Hepatocyte (in vitro differentiated cells): ENCODE measurements at regions not wholly inside any gene's neighbourhood (a gene's known extent, or its start where the extent isn't known, plus 50 kb on each side); places are given as distances from the start of the nearest gene placed in this dataset.

Source experiments
- DNase-seq: peaks from one replicate; pipeline ENCODE4 v3.0.0-alpha.2; 2016; ENCODE audit warnings: low spot score
- H2AFZ ChIP-seq: fragments of 200-600 bp; sonication (generic); 2 replicates; pipeline ENCODE4 v1.6.0; 2016; ENCODE audit warnings: antibody characterized with exemption, mild to moderate bottlenecking
- H3K27ac ChIP-seq: fragments of 200-600 bp; sonication (generic); 2 replicates; pipeline ENCODE4 v1.5.1; 2016; ENCODE audit warnings: mild to moderate bottlenecking
- H3K27me3 ChIP-seq: fragments of 200-600 bp; sonication (generic); 2 replicates; pipeline ENCODE4 v1.6.1; 2016
- H3K36me3 ChIP-seq: fragments of 200-600 bp; sonication (generic); replicated peaks from 2 replicates; pipeline ENCODE4 v1.5.1; 2016; ENCODE audit warnings: low read depth; ENCODE audit not compliant: insufficient read depth
- H3K4me1 ChIP-seq: fragments of 200-600 bp; sonication (generic); 2 replicates; pipeline ENCODE4 v1.5.1; 2016; ENCODE audit warnings: mild to moderate bottlenecking, moderate library complexity; ENCODE audit not compliant: insufficient read depth
- H3K4me2 ChIP-seq: fragments of 200-600 bp; sonication (generic); 2 replicates; pipeline ENCODE4 v1.6.0; 2016
- H3K4me3 ChIP-seq: fragments of 200-600 bp; sonication (generic); 2 replicates; pipeline ENCODE4 v1.5.1; 2016; ENCODE audit warnings: mild to moderate bottlenecking
- H3K79me2 ChIP-seq: fragments of 200-600 bp; sonication (generic); 2 replicates; pipeline ENCODE4 v1.6.0; 2017; ENCODE audit warnings: mild to moderate bottlenecking
- H3K9me2 ChIP-seq: fragments of 200-600 bp; sonication (generic); replicated peaks from 2 replicates; pipeline ENCODE4 v1.6.0; 2017; ENCODE audit warnings: mild to moderate bottlenecking; ENCODE audit not compliant: insufficient read depth
- H3K9me3 ChIP-seq: fragments of 200-600 bp; sonication (generic); 2 replicates; pipeline ENCODE4 v1.5.1; 2016; ENCODE audit warnings: low read depth, mild to moderate bottlenecking
- H4K20me1 ChIP-seq: fragments of 200-600 bp; sonication (generic); 2 replicates; pipeline ENCODE4 v1.6.0; 2016; ENCODE audit warnings: mild to moderate bottlenecking; ENCODE audit not compliant: insufficient read depth, poor library complexity, severe bottlenecking
- CTCF ChIP-seq: fragments of 200-600 bp; sonication (generic); IDR thresholded peaks from 2 replicates; pipeline ENCODE4 v1.5.1; 2016; ENCODE audit warnings: antibody characterized with exemption, mild to moderate bottlenecking; ENCODE audit not compliant: poor library complexity
- EZH2 ChIP-seq: fragments of 200-600 bp; sonication (generic); IDR thresholded peaks from 2 replicates; pipeline ENCODE4 v1.6.1; 2016; ENCODE audit warnings: antibody characterized with exemption, mild to moderate bottlenecking, borderline replicate concordance
- EZH2phosphoT487 ChIP-seq: fragments of 200-600 bp; sonication (generic); IDR thresholded peaks from one replicate; pipeline ENCODE4 v1.6.1; 2018; ENCODE audit warnings: antibody characterized with exemption, mild to moderate bottlenecking, low read depth, moderate library complexity; ENCODE audit not compliant: unreplicated experiment, severe bottlenecking
- WGBS: methylation state at CpG from one replicate; pipeline ENCODE4 v1.1.6; 2016; ENCODE audit warnings: low lambda C conversion rate; ENCODE audit errors: missing lambda C conversion rate; 5-methylcytosine and 5-hydroxymethylcytosine counted together

DNA sequence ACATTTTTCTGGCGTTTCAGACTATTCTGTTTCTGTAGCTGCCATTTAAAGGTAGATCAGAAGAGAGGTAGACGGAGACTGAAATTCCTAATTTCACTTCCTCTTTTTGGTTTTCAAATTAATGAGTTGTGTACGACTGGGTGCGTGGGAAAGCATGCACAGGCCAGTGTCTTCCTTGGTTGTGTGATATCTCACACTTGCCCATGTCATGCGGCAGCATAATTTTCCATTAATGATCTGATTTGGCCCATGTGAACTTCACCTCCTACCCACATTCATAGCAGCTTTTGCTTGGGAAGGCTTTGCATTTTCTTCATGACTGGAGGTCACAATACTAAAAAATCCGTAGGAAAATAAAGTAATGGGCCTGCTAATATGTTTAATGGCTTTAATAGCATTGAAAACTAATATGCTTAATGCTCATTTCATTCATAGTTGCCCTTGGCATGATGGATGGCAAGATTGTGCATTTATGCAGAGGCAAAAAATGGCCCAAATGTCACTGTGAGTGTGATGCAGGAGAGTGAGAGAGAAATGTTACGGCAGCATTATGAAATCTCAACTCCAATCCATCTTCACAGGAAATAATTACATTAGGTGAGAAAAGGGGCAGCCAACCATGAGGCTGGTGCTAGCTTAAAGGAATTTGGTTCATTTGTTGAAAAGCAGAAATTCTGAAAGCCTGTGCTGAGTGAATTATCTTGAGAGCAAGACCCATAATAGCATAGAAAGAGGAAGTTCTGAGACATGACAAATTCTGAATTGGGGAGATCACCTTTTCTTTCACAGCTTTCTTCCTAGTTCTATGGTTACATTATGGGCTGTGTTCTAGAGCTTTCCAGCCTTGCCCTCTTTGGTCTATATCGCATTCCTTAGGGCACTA, 69.0 kb upstream of the UST start:
- Histone ChIP-seq H3K4me2 (no peak overlapping the region), H3K4me3 (no peak overlapping the region), H3K36me3 (no peaks in the 10 kb centered on the region), H3K27ac (no peak overlapping the region), H3K4me1 (no peaks in the 10 kb centered on the region), H4K20me1 (no peaks in the 10 kb centered on the region), H3K79me2 (no peaks in the 10 kb centered on the region), H3K9me2 (no peaks in the 10 kb centered on the region), H3K27me3 (no peaks in the 10 kb centered on the region), H2AFZ (no peak overlapping the region), H3K9me3 (no peaks in the 10 kb centered on the region)
- TF ChIP-seq CTCF (no peak), EZH2 (no peak), EZH2phosphoT487 (no peak)
- 91% methylated on average over 8 of the region's 8 CpGs for WGBS
- DNase-seq, result no peak

- 90% methylated on average over 4 of the region's 4 CpGs for WGBS
- H3K27me3 ChIP-seq, result no peaks in the 10 kb centered on the region
Observed at GRCh38 chr6:148678682-148679081, 68.1 kb upstream of the UST start.

GRCh38 chr6:148681666-148682065, 65.2 kb upstream of the UST start:
- no peaks in the 10 kb centered on the region for H3K9me3 ChIP-seq
- H3K9me2 ChIP-seq, result no peaks in the 10 kb centered on the region
- no peaks in the 10 kb centered on the region for H3K4me1 ChIP-seq
- TF ChIP-seq CTCF (no peak), EZH2 (no peak), EZH2phosphoT487 (no peak)
- no peak overlapping the region for H3K27ac ChIP-seq
- DNase-seq, result no peak
- no peaks in the 10 kb centered on the region for H3K36me3 ChIP-seq
- WGBS, result 90% methylated on average over 1 of the region's 1 CpG
- no peak overlapping the region for H2AFZ ChIP-seq
- no peaks in the 10 kb centered on the region for H3K79me2 ChIP-seq
- H3K4me2 ChIP-seq, result no peak overlapping the region
- no peak overlapping the region for H3K4me3 ChIP-seq
- H3K27me3 ChIP-seq, result no peaks in the 10 kb centered on the region
- H4K20me1 ChIP-seq, result no peaks in the 10 kb centered on the region

More at GRCh38 chr6:148678682-148679081, 68.1 kb upstream of the UST start:
- Histone ChIP-seq H3K79me2 (no peaks in the 10 kb centered on the region), H3K36me3 (no peaks in the 10 kb centered on the region), H3K4me3 (no peak overlapping the region), H3K27ac (no peak overlapping the region), H4K20me1 (no peaks in the 10 kb centered on the region), H3K4me2 (no peak overlapping the region), H3K4me1 (no peaks in the 10 kb centered on the region), H2AFZ (no peak overlapping the region), H3K9me3 (no peaks in the 10 kb centered on the region), H3K9me2 (no peaks in the 10 kb centered on the region)
- DNase-seq, result no peak
- no peak for TF ChIP-seq EZH2phosphoT487

DNA sequence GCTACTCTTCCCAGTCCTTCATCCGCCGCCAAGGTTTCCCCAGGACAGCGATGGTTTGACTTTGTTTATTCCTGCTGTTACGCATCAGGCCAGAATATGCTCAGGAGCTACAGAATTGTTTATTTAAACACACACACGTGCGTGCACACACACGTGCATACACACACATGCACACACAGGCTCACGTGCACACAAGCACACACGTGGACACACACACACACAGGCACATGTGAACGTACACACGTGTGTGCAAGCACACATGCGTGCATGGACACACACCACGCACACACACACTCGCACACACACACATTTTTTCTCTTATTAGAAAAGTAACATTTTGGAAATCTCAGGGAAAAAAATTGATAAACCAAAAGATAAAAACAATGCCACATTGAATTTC, 64.6 kb upstream of the UST start:
- no peaks in the 10 kb centered on the region for H3K9me3 ChIP-seq
- 91% methylated on average over 14 of the region's 14 CpGs for WGBS
- no peaks in the 10 kb centered on the region for H4K20me1 ChIP-seq

More for the DNA sequence above, 64.6 kb upstream of the UST start:
- no peak for DNase-seq
- Histone ChIP-seq H3K4me1 (no peaks in the 10 kb centered on the region), H3K4me3 (no peak overlapping the region), H3K9me2 (no peaks in the 10 kb centered on the region), H3K27ac (no peak overlapping the region), H3K4me2 (no peak overlapping the region), H2AFZ (no peak overlapping the region), H3K36me3 (no peaks in the 10 kb centered on the region), H3K79me2 (no peaks in the 10 kb centered on the region), H3K27me3 (no peaks in the 10 kb centered on the region)
- TF ChIP-seq CTCF (no peak), EZH2phosphoT487 (no peak), EZH2 (no peak)
